ENCODE measurements at regions not wholly inside any gene's neighbourhood (a gene's known extent, or its start where the extent isn't known, plus 50 kb on each side); places are given as distances from the start of the nearest gene placed in this dataset.

DNA sequence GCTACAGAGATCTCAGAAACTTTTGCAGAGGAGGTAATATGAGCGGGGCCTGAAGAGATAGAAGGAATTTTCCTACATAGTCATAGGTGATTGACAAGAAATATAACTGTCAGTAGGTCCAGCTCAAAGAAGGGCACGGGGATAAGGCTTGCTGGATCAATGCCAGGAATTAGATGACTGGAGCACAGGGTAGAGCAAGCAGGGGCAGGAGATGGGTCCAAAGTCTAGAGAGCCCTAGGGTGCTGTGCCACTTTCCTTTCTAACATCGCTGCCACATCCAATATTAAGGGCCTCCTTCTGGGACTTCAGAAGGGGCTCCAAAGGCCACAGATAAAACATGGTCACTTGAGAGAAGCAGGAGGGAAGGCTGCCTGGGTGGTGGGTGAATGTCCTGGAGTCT, 402.2 kb downstream of the MID1IP1 start:
- no peak for TF ChIP-seq ZNF121 (tag by site-specific recombination; IDR thresholded peaks at IDR 0.05)
- TF ChIP-seq, protein P1, sequence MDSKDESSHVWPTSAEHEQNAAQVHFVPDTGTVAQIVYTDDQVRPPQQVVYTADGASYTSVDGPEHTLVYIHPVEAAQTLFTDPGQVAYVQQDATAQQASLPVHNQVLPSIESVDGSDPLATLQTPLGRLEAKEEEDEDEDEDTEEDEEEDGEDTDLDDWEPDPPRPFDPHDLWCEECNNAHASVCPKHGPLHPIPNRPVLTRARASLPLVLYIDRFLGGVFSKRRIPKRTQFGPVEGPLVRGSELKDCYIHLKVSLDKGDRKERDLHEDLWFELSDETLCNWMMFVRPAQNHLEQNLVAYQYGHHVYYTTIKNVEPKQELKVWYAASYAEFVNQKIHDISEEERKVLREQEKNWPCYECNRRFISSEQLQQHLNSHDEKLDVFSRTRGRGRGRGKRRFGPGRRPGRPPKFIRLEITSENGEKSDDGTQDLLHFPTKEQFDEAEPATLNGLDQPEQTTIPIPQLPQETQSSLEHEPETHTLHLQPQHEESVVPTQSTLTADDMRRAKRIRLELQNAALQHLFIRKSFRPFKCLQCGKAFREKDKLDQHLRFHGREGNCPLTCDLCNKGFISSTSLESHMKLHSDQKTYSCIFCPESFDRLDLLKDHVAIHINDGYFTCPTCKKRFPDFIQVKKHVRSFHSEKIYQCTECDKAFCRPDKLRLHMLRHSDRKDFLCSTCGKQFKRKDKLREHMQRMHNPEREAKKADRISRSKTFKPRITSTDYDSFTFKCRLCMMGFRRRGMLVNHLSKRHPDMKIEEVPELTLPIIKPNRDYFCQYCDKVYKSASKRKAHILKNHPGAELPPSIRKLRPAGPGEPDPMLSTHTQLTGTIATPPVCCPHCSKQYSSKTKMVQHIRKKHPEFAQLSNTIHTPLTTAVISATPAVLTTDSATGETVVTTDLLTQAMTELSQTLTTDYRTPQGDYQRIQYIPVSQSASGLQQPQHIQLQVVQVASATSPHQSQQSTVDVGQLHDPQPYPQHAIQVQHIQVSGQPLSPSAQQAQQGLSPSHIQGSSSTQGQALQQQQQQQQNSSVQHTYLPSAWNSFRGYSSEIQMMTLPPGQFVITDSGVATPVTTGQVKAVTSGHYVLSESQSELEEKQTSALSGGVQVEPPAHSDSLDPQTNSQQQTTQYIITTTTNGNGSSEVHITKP (tag by site-specific recombination; IDR thresholded peaks at IDR 0.05): no peak
- TF ChIP-seq, protein P2, sequence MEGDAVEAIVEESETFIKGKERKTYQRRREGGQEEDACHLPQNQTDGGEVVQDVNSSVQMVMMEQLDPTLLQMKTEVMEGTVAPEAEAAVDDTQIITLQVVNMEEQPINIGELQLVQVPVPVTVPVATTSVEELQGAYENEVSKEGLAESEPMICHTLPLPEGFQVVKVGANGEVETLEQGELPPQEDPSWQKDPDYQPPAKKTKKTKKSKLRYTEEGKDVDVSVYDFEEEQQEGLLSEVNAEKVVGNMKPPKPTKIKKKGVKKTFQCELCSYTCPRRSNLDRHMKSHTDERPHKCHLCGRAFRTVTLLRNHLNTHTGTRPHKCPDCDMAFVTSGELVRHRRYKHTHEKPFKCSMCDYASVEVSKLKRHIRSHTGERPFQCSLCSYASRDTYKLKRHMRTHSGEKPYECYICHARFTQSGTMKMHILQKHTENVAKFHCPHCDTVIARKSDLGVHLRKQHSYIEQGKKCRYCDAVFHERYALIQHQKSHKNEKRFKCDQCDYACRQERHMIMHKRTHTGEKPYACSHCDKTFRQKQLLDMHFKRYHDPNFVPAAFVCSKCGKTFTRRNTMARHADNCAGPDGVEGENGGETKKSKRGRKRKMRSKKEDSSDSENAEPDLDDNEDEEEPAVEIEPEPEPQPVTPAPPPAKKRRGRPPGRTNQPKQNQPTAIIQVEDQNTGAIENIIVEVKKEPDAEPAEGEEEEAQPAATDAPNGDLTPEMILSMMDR (tag by site-specific recombination; IDR thresholded peaks at IDR 0.05): no peak
- no peak for TF ChIP-seq GLI2 (tag by site-specific recombination; IDR thresholded peaks at IDR 0.05; ENCODE audit: borderline replicate concordance, low read depth)
- TF ChIP-seq ZFHX2 (tag by site-specific recombination; conservative IDR thresholded peaks at IDR 0.05): no peak
- TF ChIP-seq, protein P3, sequence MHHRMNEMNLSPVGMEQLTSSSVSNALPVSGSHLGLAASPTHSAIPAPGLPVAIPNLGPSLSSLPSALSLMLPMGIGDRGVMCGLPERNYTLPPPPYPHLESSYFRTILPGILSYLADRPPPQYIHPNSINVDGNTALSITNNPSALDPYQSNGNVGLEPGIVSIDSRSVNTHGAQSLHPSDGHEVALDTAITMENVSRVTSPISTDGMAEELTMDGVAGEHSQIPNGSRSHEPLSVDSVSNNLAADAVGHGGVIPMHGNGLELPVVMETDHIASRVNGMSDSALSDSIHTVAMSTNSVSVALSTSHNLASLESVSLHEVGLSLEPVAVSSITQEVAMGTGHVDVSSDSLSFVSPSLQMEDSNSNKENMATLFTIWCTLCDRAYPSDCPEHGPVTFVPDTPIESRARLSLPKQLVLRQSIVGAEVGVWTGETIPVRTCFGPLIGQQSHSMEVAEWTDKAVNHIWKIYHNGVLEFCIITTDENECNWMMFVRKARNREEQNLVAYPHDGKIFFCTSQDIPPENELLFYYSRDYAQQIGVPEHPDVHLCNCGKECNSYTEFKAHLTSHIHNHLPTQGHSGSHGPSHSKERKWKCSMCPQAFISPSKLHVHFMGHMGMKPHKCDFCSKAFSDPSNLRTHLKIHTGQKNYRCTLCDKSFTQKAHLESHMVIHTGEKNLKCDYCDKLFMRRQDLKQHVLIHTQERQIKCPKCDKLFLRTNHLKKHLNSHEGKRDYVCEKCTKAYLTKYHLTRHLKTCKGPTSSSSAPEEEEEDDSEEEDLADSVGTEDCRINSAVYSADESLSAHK (tag by site-specific recombination; IDR thresholded peaks at IDR 0.05): no peak
- TF ChIP-seq ZNF791 (tag by site-specific recombination; IDR thresholded peaks at IDR 0.05): no peak
- TF ChIP-seq, protein P4, sequence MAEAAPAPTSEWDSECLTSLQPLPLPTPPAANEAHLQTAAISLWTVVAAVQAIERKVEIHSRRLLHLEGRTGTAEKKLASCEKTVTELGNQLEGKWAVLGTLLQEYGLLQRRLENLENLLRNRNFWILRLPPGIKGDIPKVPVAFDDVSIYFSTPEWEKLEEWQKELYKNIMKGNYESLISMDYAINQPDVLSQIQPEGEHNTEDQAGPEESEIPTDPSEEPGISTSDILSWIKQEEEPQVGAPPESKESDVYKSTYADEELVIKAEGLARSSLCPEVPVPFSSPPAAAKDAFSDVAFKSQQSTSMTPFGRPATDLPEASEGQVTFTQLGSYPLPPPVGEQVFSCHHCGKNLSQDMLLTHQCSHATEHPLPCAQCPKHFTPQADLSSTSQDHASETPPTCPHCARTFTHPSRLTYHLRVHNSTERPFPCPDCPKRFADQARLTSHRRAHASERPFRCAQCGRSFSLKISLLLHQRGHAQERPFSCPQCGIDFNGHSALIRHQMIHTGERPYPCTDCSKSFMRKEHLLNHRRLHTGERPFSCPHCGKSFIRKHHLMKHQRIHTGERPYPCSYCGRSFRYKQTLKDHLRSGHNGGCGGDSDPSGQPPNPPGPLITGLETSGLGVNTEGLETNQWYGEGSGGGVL (tag by site-specific recombination; IDR thresholded peaks at IDR 0.05): no peak

All from HEK293 (cell line).